HEK293T (cell line): ENCODE measurements at regions not wholly inside any gene's neighbourhood (a gene's known extent, or its start where the extent isn't known, plus 50 kb on each side); places are given as distances from the start of the nearest gene placed in this dataset.

ENCODE experiments used
- CTCF ChIA-PET: fragments of 350-600 bp; formaldehyde crosslinking; extraction: SDS; loops from one replicate; lab custom pipeline; 2021; ENCODE audit warnings: antibody characterized with exemption, inconsistent platforms; lab: Yijun Ruan, JAX
- POLR2A ChIA-PET: fragments of 350-600 bp; formaldehyde crosslinking; extraction: SDS; loops from one replicate; lab custom pipeline; 2020; ENCODE audit warnings: antibody characterized with exemption, inconsistent platforms; lab: Yijun Ruan, JAX
- DNase-seq: peaks from one replicate; pipeline ENCODE4 v3.0.0; 2012; ENCODE audit warnings: mixed read lengths; ENCODE audit errors: extremely low spot score
- ARNT ChIP-seq: fragments of 450-650 bp; IDR thresholded peaks from 2 replicates; pipeline ENCODE4 v1.6.1; 2017; ENCODE audit warnings: mild to moderate bottlenecking
- BHLHE40 ChIP-seq: fragments of 450-650 bp; IDR thresholded peaks from 2 replicates; pipeline ENCODE4 v1.6.1; 2016; ENCODE audit warnings: mild to moderate bottlenecking, moderate library complexity, borderline replicate concordance
- CTBP1 ChIP-seq: fragments of 450-650 bp; IDR thresholded peaks from 2 replicates; pipeline ENCODE4 v1.6.1; 2016; ENCODE audit warnings: borderline replicate concordance
- ELF4 ChIP-seq: fragments of 450-650 bp; IDR thresholded peaks from 2 replicates; pipeline ENCODE4 v1.6.1; 2017; ENCODE audit warnings: antibody characterized with exemption
- FOXA1 ChIP-seq: fragments of 450-650 bp; IDR thresholded peaks from 2 replicates; pipeline ENCODE4 v1.6.1; 2016; ENCODE audit warnings: mild to moderate bottlenecking
- FOXK2 ChIP-seq: fragments of 450-650 bp; IDR thresholded peaks from 2 replicates; pipeline ENCODE4 v1.6.1; 2016; ENCODE audit warnings: mild to moderate bottlenecking
- FOXM1 ChIP-seq: fragments of 450-650 bp; IDR thresholded peaks from 2 replicates; pipeline ENCODE4 v1.6.1; 2017; ENCODE audit warnings: mild to moderate bottlenecking, borderline replicate concordance
- HDGF ChIP-seq: fragments of 450-650 bp; IDR thresholded peaks from 2 replicates; pipeline ENCODE4 v1.6.1; 2017; ENCODE audit warnings: antibody characterized with exemption, borderline replicate concordance
- L3MBTL2 ChIP-seq: fragments of 450-650 bp; conservative IDR thresholded peaks from 2 replicates; pipeline ENCODE4 v1.6.1; 2016; ENCODE audit warnings: mild to moderate bottlenecking
- LEF1 ChIP-seq: fragments of 450-650 bp; IDR thresholded peaks from 2 replicates; pipeline ENCODE4 v1.6.1; 2017; ENCODE audit warnings: mild to moderate bottlenecking, borderline replicate concordance
- NFRKB ChIP-seq: fragments of 450-650 bp; IDR thresholded peaks from 2 replicates; pipeline ENCODE4 v1.6.1; 2016; ENCODE audit warnings: mild to moderate bottlenecking, moderate library complexity
- SP1 ChIP-seq: fragments of 450-650 bp; IDR thresholded peaks from 2 replicates; pipeline ENCODE4 v1.6.1; 2017
- SUZ12 ChIP-seq: fragments of 450-650 bp; IDR thresholded peaks from 2 replicates; pipeline ENCODE4 v1.6.1; 2016; ENCODE audit warnings: mild to moderate bottlenecking
- TARDBP ChIP-seq: fragments of 450-650 bp; IDR thresholded peaks from 2 replicates; pipeline ENCODE4 v1.6.1; 2016
- ZNF384 ChIP-seq: fragments of 450-650 bp; IDR thresholded peaks from 2 replicates; pipeline ENCODE4 v1.6.1; 2016
- TF ChIP-seq, protein P1 (sequence below): fragments of 450-650 bp; IDR thresholded peaks from 2 replicates; pipeline ENCODE4 v1.6.1; 2016

DNA sequence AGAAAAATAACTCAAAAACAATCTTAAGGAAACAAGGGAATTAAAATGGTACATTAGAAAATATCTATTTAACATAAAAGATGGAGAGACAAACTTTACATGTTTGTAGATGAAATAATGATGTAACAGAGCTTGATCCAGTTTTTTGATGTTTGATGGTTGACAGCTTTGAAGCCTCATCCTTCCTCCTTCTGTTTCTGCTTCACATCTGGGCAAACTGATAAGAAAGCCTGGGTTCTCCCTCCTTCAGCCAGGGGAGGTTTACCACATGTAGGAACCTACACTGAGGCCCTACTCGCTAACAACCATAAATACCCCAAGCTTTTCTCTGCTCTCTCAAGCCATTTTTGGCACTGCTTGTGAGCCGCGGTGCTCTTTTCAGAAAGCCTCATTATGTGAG is 82.8 kb upstream of the ZNF32 start:
- TF ChIP-seq FOXA1 (no peak), SP1 (no peak), BHLHE40 (no peak), ZNF384 (no peak), TARDBP (no peak)
- no peak for DNase-seq
- ChIA-PET CTCF (no interaction called here), POLR2A (no interaction called here)

DNA sequence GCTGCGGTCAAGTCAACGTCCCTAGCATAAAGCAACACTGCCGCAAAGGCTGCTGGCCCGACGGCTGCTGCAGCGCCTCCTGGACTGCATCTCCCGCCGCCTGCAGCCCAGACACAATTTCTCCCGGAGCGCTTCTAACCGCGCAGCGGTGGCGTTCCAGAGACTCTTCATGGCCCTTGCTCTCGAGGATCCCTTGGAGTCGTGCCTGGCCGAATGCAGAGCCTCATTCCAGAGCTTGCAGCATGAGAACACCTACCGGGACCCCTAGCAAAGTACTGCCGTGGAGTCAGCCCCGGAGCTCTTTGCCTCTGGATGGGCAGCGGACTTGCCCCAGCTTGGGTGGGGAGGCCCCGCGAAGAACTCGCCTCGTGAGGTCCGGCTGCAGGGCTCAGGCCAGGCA is 79.7 kb upstream of the ZNF32 start:
- TF ChIP-seq SP1 = no peak
- TF ChIP-seq HDGF = no peak
- no peak for TF ChIP-seq ARNT
- no peak for TF ChIP-seq LEF1
- ChIA-PET CTCF (no interaction called here), POLR2A (no interaction called here)
- DNase-seq = no peak

DNA sequence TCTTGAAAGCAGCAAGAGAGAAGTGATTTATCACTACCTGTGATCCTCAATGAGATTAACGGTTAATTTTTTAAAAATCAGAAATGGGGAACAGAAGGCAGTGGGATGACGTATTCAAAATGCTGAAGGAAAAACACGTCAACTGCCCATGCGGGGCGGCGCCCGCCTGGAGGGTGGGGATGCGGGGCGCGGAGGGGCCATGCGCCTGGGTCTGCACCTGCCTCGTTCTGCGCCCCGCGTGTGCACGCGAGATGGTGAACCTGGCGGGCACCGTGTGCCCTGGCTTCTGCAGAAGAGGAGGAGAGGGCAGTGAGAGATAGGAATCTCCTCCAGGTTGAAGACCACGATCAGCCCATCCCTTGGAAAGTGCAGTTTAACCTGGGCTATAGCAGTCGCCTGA is 79.3 kb upstream of the ZNF32 start:
- CTCF ChIA-PET = no interaction called here
- no peak for TF ChIP-seq FOXK2
- no peak for TF ChIP-seq FOXA1
- TF ChIP-seq SUZ12 = no peak
- TF ChIP-seq ARNT = no peak
- POLR2A ChIA-PET = no interaction called here
- DNase-seq = no peak

DNA sequence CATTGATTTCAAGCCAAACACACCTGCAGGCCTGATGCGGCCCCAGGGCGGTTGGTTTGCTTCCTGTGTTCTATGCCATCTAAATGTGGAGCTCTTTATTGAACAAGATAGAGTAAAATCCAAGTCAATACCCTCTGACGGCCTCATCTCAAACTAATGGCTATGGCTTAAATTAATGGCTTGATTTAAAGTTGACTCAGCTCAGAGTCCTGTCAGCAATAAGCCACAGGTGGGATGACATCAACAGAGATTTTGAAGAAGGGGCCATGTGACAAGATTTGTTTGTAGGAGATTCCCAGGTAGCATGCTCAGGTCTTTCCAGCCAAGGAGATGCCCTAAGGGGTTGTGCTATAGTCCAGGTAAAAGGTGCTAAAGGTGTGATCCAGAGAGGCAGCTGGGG is 66.7 kb upstream of the ZNF32 start:
- ChIA-PET POLR2A (no interaction called here), CTCF (no interaction called here)
- DNase-seq = no peak
- TF ChIP-seq, protein P1, sequence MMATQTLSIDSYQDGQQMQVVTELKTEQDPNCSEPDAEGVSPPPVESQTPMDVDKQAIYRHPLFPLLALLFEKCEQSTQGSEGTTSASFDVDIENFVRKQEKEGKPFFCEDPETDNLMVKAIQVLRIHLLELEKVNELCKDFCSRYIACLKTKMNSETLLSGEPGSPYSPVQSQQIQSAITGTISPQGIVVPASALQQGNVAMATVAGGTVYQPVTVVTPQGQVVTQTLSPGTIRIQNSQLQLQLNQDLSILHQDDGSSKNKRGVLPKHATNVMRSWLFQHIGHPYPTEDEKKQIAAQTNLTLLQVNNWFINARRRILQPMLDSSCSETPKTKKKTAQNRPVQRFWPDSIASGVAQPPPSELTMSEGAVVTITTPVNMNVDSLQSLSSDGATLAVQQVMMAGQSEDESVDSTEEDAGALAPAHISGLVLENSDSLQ = no peak
- TF ChIP-seq FOXM1 = no peak
- TF ChIP-seq CTBP1 = no peak
- no peak for TF ChIP-seq FOXA1
- no peak for TF ChIP-seq ELF4
- no peak for TF ChIP-seq SUZ12
- no peak for TF ChIP-seq NFRKB
- TF ChIP-seq L3MBTL2 = no peak
- TF ChIP-seq SP1 = no peak
- TF ChIP-seq HDGF = no peak

DNA sequence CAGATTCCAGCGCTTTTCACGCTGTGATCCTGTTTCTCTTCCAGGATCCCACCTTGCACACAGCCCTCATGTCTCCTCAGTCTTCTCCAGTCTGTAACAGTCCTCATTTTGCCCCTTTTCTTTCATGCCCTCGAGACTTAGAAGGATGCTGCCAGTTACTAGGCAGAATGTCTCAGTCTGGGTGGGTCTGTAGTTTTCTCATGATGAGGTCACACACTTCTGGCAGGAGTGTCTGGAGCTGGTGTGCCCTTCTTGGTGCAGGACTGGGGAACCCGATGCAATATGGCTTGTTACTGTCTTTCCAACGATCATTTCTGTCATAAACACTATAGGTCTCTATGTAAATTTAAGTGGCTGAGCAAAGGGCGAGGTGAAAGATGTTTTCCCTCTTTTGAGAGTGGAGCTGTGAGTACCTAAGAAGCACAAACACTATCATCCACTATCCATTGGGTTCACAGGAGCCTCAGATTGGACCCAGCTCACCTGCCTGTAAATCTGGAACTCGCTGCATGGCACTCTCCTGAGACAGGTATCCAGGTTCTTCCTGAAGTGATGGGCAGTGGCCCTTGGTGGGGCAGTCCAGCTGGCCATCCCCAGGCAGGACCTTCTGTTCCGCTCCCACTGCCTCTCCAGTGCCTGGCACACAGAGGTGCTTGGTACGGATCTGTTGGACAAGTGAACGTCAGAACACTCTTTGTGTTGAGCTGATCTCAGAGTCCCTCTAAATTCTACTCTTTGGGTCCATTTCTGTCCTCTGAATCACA is 64.3 kb upstream of the ZNF32 start:
- TF ChIP-seq L3MBTL2 (no peak), FOXA1 (no peak), BHLHE40 (no peak), FOXM1 (no peak), ZNF384 (no peak), HDGF (no peak), TARDBP (no peak)
- CTCF ChIA-PET = no interaction called here
- POLR2A ChIA-PET = no interaction called here
- DNase-seq = no peak

DNA sequence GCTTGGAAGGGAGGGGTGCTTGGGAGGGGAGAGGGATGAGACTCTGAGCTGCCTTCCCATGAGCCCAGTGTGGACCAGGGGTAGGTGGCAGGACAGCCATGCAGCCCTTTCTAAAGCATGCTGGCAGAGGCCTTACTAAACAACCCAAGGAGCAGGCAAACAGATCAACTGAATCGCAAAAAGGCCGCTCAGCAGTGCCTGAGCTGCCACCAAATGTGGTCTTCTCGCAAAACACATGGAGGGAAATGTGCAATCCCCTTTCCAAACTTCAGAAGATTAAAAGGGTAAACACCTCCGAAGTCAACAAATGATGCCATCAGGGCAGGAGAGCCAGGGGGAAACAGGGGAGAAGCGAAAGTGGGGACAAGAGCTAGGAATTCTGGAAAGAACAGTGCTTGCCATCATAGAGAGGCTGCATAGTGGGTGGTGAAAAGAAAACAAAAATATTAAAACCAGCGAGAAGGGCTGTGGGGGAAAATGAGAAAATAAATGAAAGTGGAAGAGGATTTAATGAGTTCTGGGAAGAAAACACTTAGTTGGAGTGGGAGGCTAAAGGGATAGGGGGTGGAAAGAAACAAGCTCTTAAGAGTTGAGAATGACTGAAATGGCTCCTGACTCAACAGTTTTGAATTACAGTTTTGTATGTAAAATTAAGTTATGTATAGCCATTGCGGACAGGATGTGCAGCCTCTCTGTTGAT is 62.2 kb upstream of the ZNF32 start:
- POLR2A ChIA-PET = no interaction called here
- CTCF ChIA-PET = no interaction called here
- TF ChIP-seq, protein P1 = no peak
- TF ChIP-seq ZNF384 (no peak), LEF1 (no peak), BHLHE40 (no peak), CTBP1 (no peak), FOXK2 (no peak)
- no peak for DNase-seq

DNA sequence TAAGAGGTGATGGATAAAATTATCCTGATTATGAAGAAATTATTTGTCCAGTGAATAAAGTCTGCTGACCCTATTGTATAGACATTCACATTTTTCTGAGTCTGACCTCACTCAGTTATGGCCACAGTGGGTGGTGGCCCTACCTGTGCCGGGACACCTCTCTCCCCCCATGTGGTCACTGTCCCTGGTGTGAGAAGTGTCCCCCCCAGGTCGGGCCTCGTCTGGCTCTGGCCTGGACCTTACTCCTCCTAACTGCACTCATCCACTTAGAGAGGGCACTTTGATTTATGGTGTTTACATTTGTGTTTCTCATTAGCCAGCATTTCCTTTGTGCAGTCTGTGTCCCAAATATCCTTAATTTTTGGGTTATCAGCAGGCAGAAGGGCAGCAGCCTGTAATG is 59.6 kb upstream of the ZNF32 start:
- TF ChIP-seq CTBP1 (no peak), L3MBTL2 (no peak), FOXK2 (no peak), SUZ12 (no peak), ELF4 (no peak), NFRKB (no peak), FOXM1 (no peak), ZNF384 (no peak), SP1 (no peak), TARDBP (no peak), FOXA1 (no peak), BHLHE40 (no peak), ARNT (no peak), HDGF (no peak), LEF1 (no peak)
- TF ChIP-seq, protein P1 = no peak
- ChIA-PET CTCF (no interaction called here), POLR2A (no interaction called here)

More for the DNA sequence above, 59.6 kb upstream of the ZNF32 start:
- no peak for DNase-seq
